ENCODE measurements at regions not wholly inside any gene's neighbourhood (a gene's known extent, or its start where the extent isn't known, plus 50 kb on each side); places are given as distances from the start of the nearest gene placed in this dataset.

DNA sequence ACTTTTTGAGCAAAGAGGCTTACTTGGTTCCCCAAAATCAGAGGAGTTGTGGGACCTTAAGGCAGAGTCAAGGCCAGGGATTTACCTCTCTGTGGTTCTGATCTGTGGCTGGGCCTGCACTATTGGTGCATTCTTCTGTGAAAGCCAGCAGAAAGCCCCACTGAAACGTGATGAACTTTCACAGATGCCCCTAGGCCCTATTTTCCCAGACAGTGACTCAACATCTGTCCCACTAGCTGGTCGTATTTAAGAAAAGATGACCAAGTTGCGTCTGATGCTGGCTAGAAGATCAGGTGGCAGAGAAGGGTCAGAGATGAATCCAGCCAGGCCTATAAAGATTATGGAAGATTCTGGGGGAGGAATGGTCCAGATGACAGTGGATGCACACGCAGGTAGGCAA lies 153.1 kb downstream of the ACTL7B start:
- TF ChIP-seq POLR2A (IDR thresholded peaks at IDR 0.05) (no peak), POLR2AphosphoS5 (IDR thresholded peaks at IDR 0.05) (no peak)
- TF ChIP-seq, protein P1, sequence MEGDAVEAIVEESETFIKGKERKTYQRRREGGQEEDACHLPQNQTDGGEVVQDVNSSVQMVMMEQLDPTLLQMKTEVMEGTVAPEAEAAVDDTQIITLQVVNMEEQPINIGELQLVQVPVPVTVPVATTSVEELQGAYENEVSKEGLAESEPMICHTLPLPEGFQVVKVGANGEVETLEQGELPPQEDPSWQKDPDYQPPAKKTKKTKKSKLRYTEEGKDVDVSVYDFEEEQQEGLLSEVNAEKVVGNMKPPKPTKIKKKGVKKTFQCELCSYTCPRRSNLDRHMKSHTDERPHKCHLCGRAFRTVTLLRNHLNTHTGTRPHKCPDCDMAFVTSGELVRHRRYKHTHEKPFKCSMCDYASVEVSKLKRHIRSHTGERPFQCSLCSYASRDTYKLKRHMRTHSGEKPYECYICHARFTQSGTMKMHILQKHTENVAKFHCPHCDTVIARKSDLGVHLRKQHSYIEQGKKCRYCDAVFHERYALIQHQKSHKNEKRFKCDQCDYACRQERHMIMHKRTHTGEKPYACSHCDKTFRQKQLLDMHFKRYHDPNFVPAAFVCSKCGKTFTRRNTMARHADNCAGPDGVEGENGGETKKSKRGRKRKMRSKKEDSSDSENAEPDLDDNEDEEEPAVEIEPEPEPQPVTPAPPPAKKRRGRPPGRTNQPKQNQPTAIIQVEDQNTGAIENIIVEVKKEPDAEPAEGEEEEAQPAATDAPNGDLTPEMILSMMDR (IDR thresholded peaks at IDR 0.05), result no peak
